ENCODE measurements at regions not wholly inside any gene's neighbourhood (a gene's known extent, or its start where the extent isn't known, plus 50 kb on each side); places are given as distances from the start of the nearest gene placed in this dataset.
A peak's percentile ranks its signal among the peaks of the same experiment; 100 is the strongest.

GRCh38 chr7:18345641-18346234 is 149.8 kb upstream of the HDAC9 start:
- H3K9ac ChIP-seq (ENCODE audit: low read length) = no peak overlapping the region
- H4K20me1 ChIP-seq (ENCODE audit: insufficient read depth, low read depth, low read length) = no peaks in the 10 kb centered on the region
- DNase-seq = peak; percentile 79
- H3K4me3 ChIP-seq (ENCODE audit: low read length) = no peak overlapping the region
- no peak overlapping the region for H3K4me2 ChIP-seq (ENCODE audit: low read depth, low read length, poor library complexity, severe bottlenecking)
- peaks cover 9% of the 10 kb centered on the region for H3K4me1 ChIP-seq (ENCODE audit: low read length)
- H3K36me3 ChIP-seq (ENCODE audit: insufficient read depth, low read length) = no peaks in the 10 kb centered on the region
- H3K79me2 ChIP-seq (ENCODE audit: low read length) = no peaks in the 10 kb centered on the region
- H3K27me3 ChIP-seq (ENCODE audit: low read length) = no peaks in the 10 kb centered on the region
- no peak overlapping the region for H3K27ac ChIP-seq (ENCODE audit: low read length)
- H2AFZ ChIP-seq (ENCODE audit: low read length) = no peak overlapping the region
- H3K9me2 ChIP-seq (replicated peaks; ENCODE audit: insufficient read depth, low read length) = no peaks in the 10 kb centered on the region
- no peaks in the 10 kb centered on the region for H3K9me3 ChIP-seq (ENCODE audit: low read length)

- Histone ChIP-seq H3K4me1 (ENCODE audit: low read length) (peaks cover 9% of the 10 kb centered on the region), H3K9me3 (ENCODE audit: low read length) (no peaks in the 10 kb centered on the region), H2AFZ (ENCODE audit: low read length) (no peak overlapping the region), H3K4me2 (ENCODE audit: low read depth, low read length, poor library complexity, severe bottlenecking) (no peak overlapping the region), H3K36me3 (ENCODE audit: insufficient read depth, low read length) (no peaks in the 10 kb centered on the region), H4K20me1 (ENCODE audit: insufficient read depth, low read depth, low read length) (no peaks in the 10 kb centered on the region), H3K9me2 (replicated peaks; ENCODE audit: insufficient read depth, low read length) (no peaks in the 10 kb centered on the region), H3K9ac (ENCODE audit: low read length) (no peak overlapping the region), H3K4me3 (ENCODE audit: low read length) (no peak overlapping the region), H3K27me3 (ENCODE audit: low read length) (no peaks in the 10 kb centered on the region), H3K79me2 (ENCODE audit: low read length) (no peaks in the 10 kb centered on the region), H3K27ac (ENCODE audit: low read length) (no peak overlapping the region)
- DNase-seq = peak; percentile 53
Measured at GRCh38 chr7:18347170-18347569, 148.4 kb upstream of the HDAC9 start.

GRCh38 chr7:18350678-18351077 is 144.9 kb upstream of the HDAC9 start:
- Histone ChIP-seq H4K20me1 (ENCODE audit: insufficient read depth, low read depth, low read length) (no peaks in the 10 kb centered on the region), H3K36me3 (ENCODE audit: insufficient read depth, low read length) (no peaks in the 10 kb centered on the region), H3K9ac (ENCODE audit: low read length) (no peak overlapping the region), H3K9me2 (replicated peaks; ENCODE audit: insufficient read depth, low read length) (no peaks in the 10 kb centered on the region), H3K4me3 (ENCODE audit: low read length) (no peak overlapping the region), H3K9me3 (ENCODE audit: low read length) (no peaks in the 10 kb centered on the region), H3K27ac (ENCODE audit: low read length) (no peak overlapping the region), H3K4me1 (ENCODE audit: low read length) (peaks cover 11% of the 10 kb centered on the region), H3K4me2 (ENCODE audit: low read depth, low read length, poor library complexity, severe bottlenecking) (no peak overlapping the region), H3K27me3 (ENCODE audit: low read length) (no peaks in the 10 kb centered on the region), H2AFZ (ENCODE audit: low read length) (no peak overlapping the region), H3K79me2 (ENCODE audit: low read length) (no peaks in the 10 kb centered on the region)
- peak; percentile 44 for DNase-seq

GRCh38 chr7:18352339-18353255 is 143.0 kb upstream of the HDAC9 start:
- peaks cover 12% of the 10 kb centered on the region for H3K4me1 ChIP-seq (ENCODE audit: low read length)
- H3K27ac ChIP-seq (ENCODE audit: low read length) = no peak overlapping the region
- no peak overlapping the region for H3K4me2 ChIP-seq (ENCODE audit: low read depth, low read length, poor library complexity, severe bottlenecking)
- no peaks in the 10 kb centered on the region for H4K20me1 ChIP-seq (ENCODE audit: insufficient read depth, low read depth, low read length)
- no peak overlapping the region for H3K4me3 ChIP-seq (ENCODE audit: low read length)
- H3K79me2 ChIP-seq (ENCODE audit: low read length) = no peaks in the 10 kb centered on the region
- no peaks in the 10 kb centered on the region for H3K9me3 ChIP-seq (ENCODE audit: low read length)
- H3K9ac ChIP-seq (ENCODE audit: low read length) = no peak overlapping the region
- H3K9me2 ChIP-seq (replicated peaks; ENCODE audit: insufficient read depth, low read length) = no peaks in the 10 kb centered on the region
- H3K36me3 ChIP-seq (ENCODE audit: insufficient read depth, low read length) = no peaks in the 10 kb centered on the region
- H2AFZ ChIP-seq (ENCODE audit: low read length) = no peak overlapping the region
- peak; percentile 76 for DNase-seq
- H3K27me3 ChIP-seq (ENCODE audit: low read length) = no peaks in the 10 kb centered on the region

GRCh38 chr7:18353339-18353738 is 142.2 kb upstream of the HDAC9 start:
- Histone ChIP-seq H2AFZ (ENCODE audit: low read length) (no peak overlapping the region), H3K27ac (ENCODE audit: low read length) (no peak overlapping the region), H3K9ac (ENCODE audit: low read length) (no peak overlapping the region), H3K27me3 (ENCODE audit: low read length) (no peaks in the 10 kb centered on the region), H3K4me3 (ENCODE audit: low read length) (no peak overlapping the region), H3K9me2 (replicated peaks; ENCODE audit: insufficient read depth, low read length) (no peaks in the 10 kb centered on the region), H3K79me2 (ENCODE audit: low read length) (no peaks in the 10 kb centered on the region), H3K9me3 (ENCODE audit: low read length) (no peaks in the 10 kb centered on the region), H4K20me1 (ENCODE audit: insufficient read depth, low read depth, low read length) (no peaks in the 10 kb centered on the region), H3K4me2 (ENCODE audit: low read depth, low read length, poor library complexity, severe bottlenecking) (no peak overlapping the region), H3K4me1 (ENCODE audit: low read length) (peaks cover 12% of the 10 kb centered on the region), H3K36me3 (ENCODE audit: insufficient read depth, low read length) (no peaks in the 10 kb centered on the region)
- DNase-seq = no peak

- H3K27me3 ChIP-seq (ENCODE audit: low read length) = no peaks in the 10 kb centered on the region
- no peak overlapping the region for H3K4me3 ChIP-seq (ENCODE audit: low read length)
- no peak for DNase-seq
- no peaks in the 10 kb centered on the region for H3K9me3 ChIP-seq (ENCODE audit: low read length)
- no peaks in the 10 kb centered on the region for H3K9me2 ChIP-seq (replicated peaks; ENCODE audit: insufficient read depth, low read length)
- no peak overlapping the region for H3K27ac ChIP-seq (ENCODE audit: low read length)
- no peak overlapping the region for H2AFZ ChIP-seq (ENCODE audit: low read length)
- no peak overlapping the region for H3K9ac ChIP-seq (ENCODE audit: low read length)
- no peaks in the 10 kb centered on the region for H3K79me2 ChIP-seq (ENCODE audit: low read length)
- no peaks in the 10 kb centered on the region for H4K20me1 ChIP-seq (ENCODE audit: insufficient read depth, low read depth, low read length)
- no peaks in the 10 kb centered on the region for H3K36me3 ChIP-seq (ENCODE audit: insufficient read depth, low read length)
- peaks cover 12% of the 10 kb centered on the region for H3K4me1 ChIP-seq (ENCODE audit: low read length)
- no peak overlapping the region for H3K4me2 ChIP-seq (ENCODE audit: low read depth, low read length, poor library complexity, severe bottlenecking)
Measured at GRCh38 chr7:18354108-18355085, 141.2 kb upstream of the HDAC9 start.

- H3K4me2 ChIP-seq (ENCODE audit: low read depth, low read length, poor library complexity, severe bottlenecking) = peak overlapping the region; percentile 36
- no peaks in the 10 kb centered on the region for H3K79me2 ChIP-seq (ENCODE audit: low read length)
- H3K4me3 ChIP-seq (ENCODE audit: low read length) = no peak overlapping the region
- no peaks in the 10 kb centered on the region for H3K9me3 ChIP-seq (ENCODE audit: low read length)
- no peak overlapping the region for H3K27ac ChIP-seq (ENCODE audit: low read length)
- no peak overlapping the region for H3K9ac ChIP-seq (ENCODE audit: low read length)
- DNase-seq = peak; percentile 78
- H4K20me1 ChIP-seq (ENCODE audit: insufficient read depth, low read depth, low read length) = no peaks in the 10 kb centered on the region
- no peaks in the 10 kb centered on the region for H3K9me2 ChIP-seq (replicated peaks; ENCODE audit: insufficient read depth, low read length)
- peaks cover 9% of the 10 kb centered on the region for H3K4me1 ChIP-seq (ENCODE audit: low read length)
- H3K27me3 ChIP-seq (ENCODE audit: low read length) = no peaks in the 10 kb centered on the region
- 0 out of 2 replicates have a peak overlapping the region, but pooled peaks have one; percentile 30 for H2AFZ ChIP-seq (ENCODE audit: low read length)
- H3K36me3 ChIP-seq (ENCODE audit: insufficient read depth, low read length) = no peaks in the 10 kb centered on the region
Measured at GRCh38 chr7:18356191-18356645, 139.3 kb upstream of the HDAC9 start.
